22Rv1 (cell line): ENCODE measurements at regions not wholly inside any gene's neighbourhood (a gene's known extent, or its start where the extent isn't known, plus 50 kb on each side); places are given as distances from the start of the nearest gene placed in this dataset.
A peak's percentile ranks its signal among the peaks of the same experiment; 100 is the strongest.

Source experiments
- H3K27ac ChIP-seq: fragments of 450-650 bp; 2 replicates; pipeline ENCODE4 v1.5.1; 2017
- ZFX ChIP-seq: fragments of 450-650 bp; IDR thresholded peaks from 2 replicates; pipeline ENCODE4 v1.6.1; 2017; ENCODE audit warnings: antibody characterized with exemption, borderline replicate concordance
- TF ChIP-seq, protein P1 (sequence below): fragments of 450-650 bp; IDR thresholded peaks from 2 replicates; pipeline ENCODE4 v1.5.1; 2017; ENCODE audit warnings: mild to moderate bottlenecking

GRCh38 chr11:42025121-42025803, 565.8 kb upstream of the LRRC4C start:
- TF ChIP-seq ZFX, result no peak
- TF ChIP-seq, protein P1, sequence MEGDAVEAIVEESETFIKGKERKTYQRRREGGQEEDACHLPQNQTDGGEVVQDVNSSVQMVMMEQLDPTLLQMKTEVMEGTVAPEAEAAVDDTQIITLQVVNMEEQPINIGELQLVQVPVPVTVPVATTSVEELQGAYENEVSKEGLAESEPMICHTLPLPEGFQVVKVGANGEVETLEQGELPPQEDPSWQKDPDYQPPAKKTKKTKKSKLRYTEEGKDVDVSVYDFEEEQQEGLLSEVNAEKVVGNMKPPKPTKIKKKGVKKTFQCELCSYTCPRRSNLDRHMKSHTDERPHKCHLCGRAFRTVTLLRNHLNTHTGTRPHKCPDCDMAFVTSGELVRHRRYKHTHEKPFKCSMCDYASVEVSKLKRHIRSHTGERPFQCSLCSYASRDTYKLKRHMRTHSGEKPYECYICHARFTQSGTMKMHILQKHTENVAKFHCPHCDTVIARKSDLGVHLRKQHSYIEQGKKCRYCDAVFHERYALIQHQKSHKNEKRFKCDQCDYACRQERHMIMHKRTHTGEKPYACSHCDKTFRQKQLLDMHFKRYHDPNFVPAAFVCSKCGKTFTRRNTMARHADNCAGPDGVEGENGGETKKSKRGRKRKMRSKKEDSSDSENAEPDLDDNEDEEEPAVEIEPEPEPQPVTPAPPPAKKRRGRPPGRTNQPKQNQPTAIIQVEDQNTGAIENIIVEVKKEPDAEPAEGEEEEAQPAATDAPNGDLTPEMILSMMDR, result no peak
- H3K27ac ChIP-seq, result no peak overlapping the region

- peak overlapping the region; percentile 69 for H3K27ac ChIP-seq
- no peak for TF ChIP-seq ZFX
- TF ChIP-seq, protein P1, result no peak
Observed at GRCh38 chr11:42034826-42035225, 575.4 kb upstream of the LRRC4C start.

- TF ChIP-seq ZFX, result no peak
- TF ChIP-seq, protein P1, result no peak
- no peak overlapping the region for H3K27ac ChIP-seq
Observed at GRCh38 chr11:42036201-42036600, 576.7 kb upstream of the LRRC4C start.

DNA sequence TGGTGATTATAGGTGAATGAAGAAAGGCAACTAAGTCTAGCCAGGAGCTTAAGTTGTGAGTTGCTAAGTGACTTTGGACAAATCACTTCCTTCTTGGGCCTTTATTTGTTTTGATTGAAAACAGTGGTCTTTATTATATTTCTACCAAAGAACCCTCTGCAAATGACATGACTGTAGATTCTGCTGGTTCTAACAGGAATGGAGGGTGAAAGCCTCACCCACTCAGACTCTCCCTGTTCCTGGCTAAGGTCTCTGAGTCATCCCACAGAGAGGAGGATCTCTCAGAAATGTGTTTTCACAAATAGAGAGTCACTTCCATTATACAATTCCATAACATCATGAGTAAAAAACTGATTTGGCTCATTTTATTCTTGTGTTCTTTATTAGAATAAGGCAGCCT, 583.9 kb upstream of the LRRC4C start:
- TF ChIP-seq ZFX, result no peak
- TF ChIP-seq, protein P1, result no peak
- H3K27ac ChIP-seq, result no peak overlapping the region

- no peak for TF ChIP-seq ZFX
- TF ChIP-seq, protein P1, result no peak
- H3K27ac ChIP-seq, result peak overlapping the region; percentile 76
Observed at GRCh38 chr11:42047637-42048555, 588.4 kb upstream of the LRRC4C start.

GRCh38 chr11:42049186-42049585, 589.7 kb upstream of the LRRC4C start:
- H3K27ac ChIP-seq, result peak overlapping the region; percentile 76
- TF ChIP-seq ZFX, result no peak
- TF ChIP-seq, protein P1, result no peak

- peak overlapping the region; percentile 76 for H3K27ac ChIP-seq
- TF ChIP-seq, protein P1, result no peak
- TF ChIP-seq ZFX, result no peak
Observed at GRCh38 chr11:42049650-42050049, 590.2 kb upstream of the LRRC4C start.
